IMR-90 (cell line): ENCODE measurements at regions not wholly inside any gene's neighbourhood (a gene's known extent, or its start where the extent isn't known, plus 50 kb on each side); places are given as distances from the start of the nearest gene placed in this dataset.
A peak's percentile ranks its signal among the peaks of the same experiment; 100 is the strongest.

Experiments
- ATAC-seq: fragments of 200-7000 bp; cut with Tn5 transposase; 2 replicates; pipeline ENCODE4 v1.9.1; 2020; ENCODE audit warnings: low read depth, mild to moderate bottlenecking, moderate library complexity
- BruUV-seq: library from RNA; stranded (reverse); fragments of 400-500 nt; replicated peaks from 2 replicates; lab custom pipeline; 2021; lab: Mats Ljungman, UMichigan
- CTCF ChIA-PET: fragments of 300-600 bp; formaldehyde crosslinking; extraction: SDS; loops from one replicate; lab custom pipeline; 2021; ENCODE audit warnings: antibody characterized with exemption; lab: Yijun Ruan, JAX
- POLR2A ChIA-PET: fragments of 300-600 bp; sonication (Branson Sonifier 250); formaldehyde crosslinking; loops from one replicate; lab custom pipeline; 2022; ENCODE audit warnings: antibody characterized with exemption; ENCODE audit not compliant: unreplicated experiment; lab: Charles Lee
- DNase-seq: peaks from one replicate; pipeline ENCODE4 v3.0.0; 2013
- H2AFZ ChIP-seq: replicated peaks from 2 replicates; pipeline ENCODE3; 2013; ENCODE audit warnings: low read length, mild to moderate bottlenecking; ENCODE audit not compliant: poor library complexity
- H2AK5ac ChIP-seq: 2 replicates; pipeline ENCODE4 v1.6.1; 2013; ENCODE audit warnings: low read depth, low read length, inconsistent platforms
- H2AK9ac ChIP-seq: replicated peaks from 2 replicates; pipeline ENCODE3; 2013; ENCODE audit warnings: mild to moderate bottlenecking, low read depth, low read length, moderate library complexity; ENCODE audit not compliant: poor library complexity
- H2BK120ac ChIP-seq: 2 replicates; pipeline ENCODE4 v1.6.1; 2013; ENCODE audit warnings: low read depth, low read length, inconsistent platforms
- H2BK15ac ChIP-seq: 3 replicates; pipeline ENCODE4 v1.6.1; 2013; ENCODE audit warnings: low read depth, low read length, inconsistent platforms
- H2BK20ac ChIP-seq: 2 replicates; pipeline ENCODE4 v1.6.1; 2013; ENCODE audit warnings: low read depth, mild to moderate bottlenecking, inconsistent platforms, low read length, moderate library complexity
- H2BK5ac ChIP-seq: 2 replicates; pipeline ENCODE4 v1.6.1; 2013; ENCODE audit warnings: mild to moderate bottlenecking, low read depth, low read length, inconsistent platforms; ENCODE audit not compliant: poor library complexity, severe bottlenecking
- H3K14ac ChIP-seq: replicated peaks from 2 replicates; pipeline ENCODE4 v1.6.1; 2013; ENCODE audit warnings: low read depth, low read length, inconsistent platforms
- H3K18ac ChIP-seq: 2 replicates; pipeline ENCODE4 v1.6.1; 2013; ENCODE audit warnings: low read depth, low read length, control low read depth
- H3K23ac ChIP-seq: 2 replicates; pipeline ENCODE4 v1.6.1; 2013; ENCODE audit warnings: low read depth, low read length, inconsistent platforms
- H3K27ac ChIP-seq: 2 replicates; pipeline ENCODE4 v1.5.1; 2013; ENCODE audit warnings: mild to moderate bottlenecking, control low read depth, low read length; ENCODE audit not compliant: insufficient read depth
- H3K27me3 ChIP-seq: 2 replicates; pipeline ENCODE4 v1.6.1; 2013; ENCODE audit warnings: low read length; ENCODE audit not compliant: control insufficient read depth, insufficient read depth
- H3K36me3 ChIP-seq: 2 replicates; pipeline ENCODE4 v1.6.1; 2013; ENCODE audit warnings: low read length, mixed read lengths; ENCODE audit not compliant: control insufficient read depth, insufficient read depth
- H3K4ac ChIP-seq: 2 replicates; pipeline ENCODE4 v1.6.1; 2013; ENCODE audit warnings: low read depth, low read length, inconsistent platforms
- H3K4me1 ChIP-seq: 2 replicates; pipeline ENCODE4 v1.6.1; 2013; ENCODE audit warnings: low read length, mixed read lengths; ENCODE audit not compliant: control insufficient read depth, insufficient read depth
- H3K4me2 ChIP-seq: 2 replicates; pipeline ENCODE4 v1.6.1; 2013; ENCODE audit warnings: low read depth, mild to moderate bottlenecking, control low read depth, low read length, moderate library complexity
- H3K4me3 ChIP-seq: 2 replicates; pipeline ENCODE4 v1.5.1; 2013; ENCODE audit warnings: low read depth, mild to moderate bottlenecking, control low read depth, low read length, moderate library complexity; ENCODE audit not compliant: insufficient read depth
- H3K56ac ChIP-seq: 2 replicates; pipeline ENCODE4 v1.6.1; 2013; ENCODE audit warnings: low read length, inconsistent platforms; ENCODE audit not compliant: insufficient read depth; ENCODE audit errors: extremely low read depth
- H3K79me1 ChIP-seq, 2 experiments: 2 replicates each; pipeline ENCODE4 v1.6.1; 2013; ENCODE audit warnings: low read length in 2 of 2, inconsistent platforms in 1 of 2, low read depth in 1 of 2
- H3K9ac ChIP-seq: 2 replicates; pipeline ENCODE4 v1.6.1; 2013; ENCODE audit warnings: low read depth, low read length, control low read depth
- H3K9me1 ChIP-seq: 2 replicates; pipeline ENCODE4 v1.6.1; 2013; ENCODE audit warnings: low read length, inconsistent platforms; ENCODE audit not compliant: insufficient read depth
- H3K9me3 ChIP-seq: 2 replicates; pipeline ENCODE4 v1.6.1; 2013; ENCODE audit warnings: low read length; ENCODE audit not compliant: control insufficient read depth, insufficient read depth
- H4K20me1 ChIP-seq: 2 replicates; pipeline ENCODE4 v1.6.1; 2013; ENCODE audit warnings: low read length, inconsistent platforms; ENCODE audit not compliant: insufficient read depth
- H4K5ac ChIP-seq: 2 replicates; pipeline ENCODE4 v1.6.1; 2013; ENCODE audit warnings: mild to moderate bottlenecking, low read depth, low read length, control low read depth
- H4K8ac ChIP-seq, 2 experiments: 2 replicates each; pipeline ENCODE4 v1.6.1; 2013; ENCODE audit warnings: low read depth in 2 of 2, low read length in 2 of 2, control low read depth in 1 of 2, inconsistent platforms in 1 of 2
- H4K91ac ChIP-seq: 2 replicates; pipeline ENCODE4 v1.6.1; 2013; ENCODE audit warnings: low read depth, low read length, inconsistent platforms; ENCODE audit not compliant: insufficient read depth
- CEBPB ChIP-seq: IDR thresholded peaks from 2 replicates; pipeline ENCODE4 v1.6.1; 2012; ENCODE audit warnings: low read depth, low read length, improper control_type of control experiment
- MAFK ChIP-seq: IDR thresholded peaks from 2 replicates; pipeline ENCODE4 v1.6.1; 2012; ENCODE audit warnings: low read depth, low read length, improper control_type of control experiment
- MXI1 ChIP-seq: IDR thresholded peaks from 2 replicates; pipeline ENCODE4 v1.6.1; 2012; ENCODE audit warnings: low read depth, mild to moderate bottlenecking, low read length, moderate library complexity, borderline replicate concordance
- POLR2A ChIP-seq: IDR thresholded peaks from 2 replicates; pipeline ENCODE4 v1.6.1; 2012; ENCODE audit warnings: mild to moderate bottlenecking, low read depth, low read length
- WGBS, 2 experiments: methylation state at CpG; one replicate each; pipeline versions ENCODE4 v1.1.5 to v1.1.7; 2013; ENCODE audit warnings: missing lambda C conversion rate in 2 of 2; ENCODE audit not compliant: insufficient read length in 1 of 2; ENCODE audit errors: extremely low coverage in 2 of 2; 5-methylcytosine and 5-hydroxymethylcytosine counted together
- dilution Hi-C: fragments of 300-500 bp; cut with HindIII; formaldehyde crosslinking; loops from one replicate; pipeline ENCODE4 v1.14.3; 2018; ENCODE audit warnings: low sequenced_read_pairs; ENCODE audit not compliant: unreplicated experiment
- in situ Hi-C: fragments of 300-500 bp; cut with MboI; formaldehyde crosslinking; loops from 3 replicates; pipeline ENCODE4 v1.14.3; 2019; ENCODE audit warnings: low sequenced_read_pairs, inconsistent platforms, mixed read lengths
- intact Hi-C: fragments of 100-400 bp; cut with micrococcal nuclease; formaldehyde crosslinking; loops from 2 replicates; pipeline ENCODE4 v1.10.0; 2022

DNA sequence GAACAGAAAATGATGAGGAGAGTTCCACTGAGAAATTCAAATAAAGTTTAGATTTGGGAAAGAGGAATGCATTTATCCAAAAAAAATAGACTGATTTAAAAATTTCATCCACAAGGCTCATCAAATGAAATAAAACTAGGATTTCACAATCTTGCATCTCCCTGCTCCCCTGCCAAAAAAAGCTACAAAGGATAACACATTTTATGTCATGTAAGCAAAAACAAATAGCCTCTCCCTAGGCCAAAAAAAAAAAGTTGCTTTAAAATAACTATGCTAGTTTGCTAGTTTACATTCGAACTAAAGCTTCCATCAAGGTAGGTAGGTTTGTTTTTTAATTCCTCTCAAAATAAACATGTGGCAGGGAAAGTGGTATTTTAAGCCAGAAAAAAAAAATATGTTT is 465.5 kb upstream of the ID2 start:
- ATAC-seq (no peak), DNase-seq (no peak)
- Histone ChIP-seq H2BK5ac (no peak overlapping the region), H3K27ac (no peak overlapping the region), H3K9ac (no peak overlapping the region), H4K91ac (no peak overlapping the region), H2BK20ac (no peak overlapping the region), H2AK5ac (no peak overlapping the region), H2BK15ac (no peak overlapping the region), H3K9me3 (no peaks in the 10 kb centered on the region), H3K4ac (no peak overlapping the region), H3K4me2 (no peak overlapping the region), H2BK120ac (no peak overlapping the region), H3K79me1 (no peaks in the 10 kb centered on the region), H3K4me3 (no peak overlapping the region), H3K56ac (no peak overlapping the region), H3K27me3 (no peaks in the 10 kb centered on the region), H3K4me1 (no peaks in the 10 kb centered on the region), H4K20me1 (no peaks in the 10 kb centered on the region), H2AK9ac (no peak overlapping the region), H3K36me3 (no peaks in the 10 kb centered on the region), H3K18ac (no peak overlapping the region), H4K8ac (no peak overlapping the region), H3K9me1 (peaks cover 5% of the 10 kb centered on the region; the same call in 1 of the 2 replicates), H2AFZ (no peak overlapping the region), H4K5ac (no peak overlapping the region), H3K14ac (no peak overlapping the region), H3K23ac (no peak overlapping the region)
- in situ Hi-C loops, result no loop called here
- dilution Hi-C loops, result no loop called here
- TF ChIP-seq CEBPB, result peak; percentile 47; the same call in 1 of the 2 replicates
- no peak for TF ChIP-seq MXI1
- peak; percentile 91 for TF ChIP-seq MAFK
- no peak for TF ChIP-seq POLR2A
- intact Hi-C loops, result no loop called here
- no TSS peak for BruUV-seq
- ChIA-PET POLR2A (no interaction called here), CTCF (no interaction called here)
- WGBS, 2 experiments, result no CpG with 5 or more reads among the region's 1 CpG
